IPS-NIHi7 (cell line): ENCODE measurements at regions not wholly inside any gene's neighbourhood (a gene's known extent, or its start where the extent isn't known, plus 50 kb on each side); places are given as distances from the start of the nearest gene placed in this dataset.
A peak's percentile ranks its signal among the peaks of the same experiment; 100 is the strongest.
"Not testable (repeated sequence)": the region's sequence is repeated elsewhere in the genome, so short reads cannot be mapped to it uniquely, and the experiment has no call there.

Experiments
- DNase-seq: peaks from one replicate; pipeline ENCODE4 v3.0.0; 2012; ENCODE audit warnings: mixed read lengths; ENCODE audit errors: extremely low spot score

GRCh38 chr15:99485153-99485961, 80.4 kb upstream of the MEF2A start:
- DNase-seq = no peak

- peak; percentile 39 for DNase-seq
Observed at GRCh38 chr15:99485992-99486370, 79.8 kb upstream of the MEF2A start.

GRCh38 chr15:99486371-99487336, 79.1 kb upstream of the MEF2A start:
- DNase-seq = peak; percentile 57

GRCh38 chr15:99487337-99487730, 78.5 kb upstream of the MEF2A start:
- DNase-seq = no peak

GRCh38 chr15:99492275-99492674, 73.5 kb upstream of the MEF2A start:
- DNase-seq = no peak

GRCh38 chr15:99492716-99493115, 73.1 kb upstream of the MEF2A start:
- DNase-seq = no peak

- no peak for DNase-seq
Observed at GRCh38 chr15:99493461-99493860, 72.3 kb upstream of the MEF2A start.

GRCh38 chr15:99494536-99495233, 71.1 kb upstream of the MEF2A start:
- not testable (repeated sequence) for DNase-seq

- no peak for DNase-seq
Observed at GRCh38 chr15:99495430-99496301, 70.1 kb upstream of the MEF2A start.

- DNase-seq = no peak
Observed at GRCh38 chr15:99496302-99496629, 69.5 kb upstream of the MEF2A start.

GRCh38 chr15:99502182-99502581, 63.6 kb upstream of the MEF2A start:
- DNase-seq = no peak

- DNase-seq = no peak
Observed at GRCh38 chr15:99502661-99503060, 63.1 kb upstream of the MEF2A start.

GRCh38 chr15:99503411-99503810, 62.4 kb upstream of the MEF2A start:
- DNase-seq = no peak

- DNase-seq = no peak
Observed at GRCh38 chr15:99504071-99504822, 61.5 kb upstream of the MEF2A start.

GRCh38 chr15:99504823-99505551, 60.8 kb upstream of the MEF2A start:
- peak; percentile 50 for DNase-seq

GRCh38 chr15:99506399-99506798, 59.4 kb upstream of the MEF2A start:
- DNase-seq = no peak

- DNase-seq = no peak
Observed at GRCh38 chr15:99507016-99507503, 58.7 kb upstream of the MEF2A start.

GRCh38 chr15:99507504-99508310, 58.1 kb upstream of the MEF2A start:
- DNase-seq = no peak

- DNase-seq = no peak
Observed at GRCh38 chr15:99508311-99508645, 57.5 kb upstream of the MEF2A start.
